ENCODE measurements at regions not wholly inside any gene's neighbourhood (a gene's known extent, or its start where the extent isn't known, plus 50 kb on each side); places are given as distances from the start of the nearest gene placed in this dataset.

DNA sequence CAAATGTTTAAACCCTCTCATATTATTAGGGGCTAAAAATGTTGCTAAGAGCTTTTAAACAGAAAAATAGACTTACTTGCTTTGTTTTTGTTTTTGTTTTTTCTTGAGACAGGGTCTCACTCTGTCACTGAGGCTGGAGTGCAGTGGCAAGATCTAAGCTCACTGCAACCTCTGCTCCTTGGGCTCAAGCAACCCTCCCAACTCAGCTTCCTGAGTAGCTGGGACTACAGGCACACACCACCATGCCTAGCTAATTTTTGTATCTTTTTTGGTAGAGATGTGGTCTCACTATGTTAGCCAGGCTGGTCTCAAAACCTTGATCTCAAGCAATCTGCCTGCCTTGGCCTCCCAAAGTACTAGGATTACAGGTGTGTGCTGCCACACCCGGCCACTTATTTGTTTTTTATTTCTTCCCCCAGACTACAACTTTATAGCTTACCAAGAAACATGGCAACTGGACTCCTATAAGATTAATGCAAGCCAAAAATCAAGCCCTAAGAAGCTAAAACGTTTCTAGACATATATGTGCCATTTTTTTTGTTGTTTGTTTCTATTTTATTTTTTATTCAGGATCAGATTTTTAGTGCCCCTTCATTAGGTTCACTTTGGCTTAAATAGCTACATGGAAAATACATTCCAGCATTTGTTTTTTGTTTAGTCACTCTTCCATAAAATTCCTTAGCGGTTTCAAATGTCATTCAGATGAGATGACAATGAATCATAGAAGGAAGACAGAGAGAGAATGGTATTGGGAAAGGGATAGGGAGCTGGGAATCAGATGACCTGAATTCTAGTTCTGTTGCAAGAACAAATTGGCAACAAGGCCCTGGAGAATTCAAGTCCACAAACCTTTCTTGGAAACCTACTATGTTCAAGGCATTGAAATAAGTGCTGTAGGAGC lies 163.4 kb upstream of the MKLN1 start:
- TF ChIP-seq CTCF (IDR thresholded peaks at IDR 0.05) (no peak), ZNF263 (CRISPR knock-in tag; IDR thresholded peaks at IDR 0.05; ENCODE audit: low read depth) (no peak), SP1 (CRISPR knock-in tag; conservative IDR thresholded peaks at IDR 0.05) (no peak), SMAD3 (CRISPR knock-in tag; IDR thresholded peaks at IDR 0.05; ENCODE audit: borderline replicate concordance) (no peak), NR2C2 (CRISPR knock-in tag; IDR thresholded peaks at IDR 0.05) (no peak), ELF4 (CRISPR knock-in tag; IDR thresholded peaks at IDR 0.05; ENCODE audit: low read depth) (no peak)
- TF ChIP-seq, protein P1, sequence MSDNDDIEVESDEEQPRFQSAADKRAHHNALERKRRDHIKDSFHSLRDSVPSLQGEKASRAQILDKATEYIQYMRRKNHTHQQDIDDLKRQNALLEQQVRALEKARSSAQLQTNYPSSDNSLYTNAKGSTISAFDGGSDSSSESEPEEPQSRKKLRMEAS (CRISPR knock-in tag; IDR thresholded peaks at IDR 0.05) = no peak

Measured in WTC11 (cell line).